H1 (cell line): ENCODE measurements at regions not wholly inside any gene's neighbourhood (a gene's known extent, or its start where the extent isn't known, plus 50 kb on each side); places are given as distances from the start of the nearest gene placed in this dataset.

Experiments used
- CTCF ChIA-PET: fragments of 300-600 bp; sonication (Branson Sonifier 250); formaldehyde crosslinking; loops from one replicate; lab custom pipeline; 2021; ENCODE audit not compliant: partially characterized antibody; lab: Charles Lee
- POLR2A ChIA-PET: fragments of 300-600 bp; sonication (Branson Sonifier 250); formaldehyde crosslinking; loops from one replicate; lab custom pipeline; 2021; ENCODE audit warnings: inconsistent platforms; ENCODE audit not compliant: partially characterized antibody; lab: Charles Lee
- DNase-seq, 2 experiments: peaks; one replicate each; pipeline versions ENCODE4 v3.0.0 to v3.0.0-alpha.2; 2010 to 2022; ENCODE audit warnings: low spot score in 2 of 2, low read depth in 1 of 2, mixed read lengths in 1 of 2
- FAIRE-seq: peaks from 2 replicates; lab custom pipeline; 2011; peaks lifted over from hg19 to GRCh38; lab: Jason Lieb, UNC
- H2AFZ ChIP-seq: 2 replicates; pipeline ENCODE4 v1.8.1; 2012; ENCODE audit warnings: low read length, inconsistent platforms
- H2AK5ac ChIP-seq: 2 replicates; pipeline ENCODE4 v1.6.1; 2013; ENCODE audit warnings: low read depth, low read length
- H2BK120ac ChIP-seq: replicated peaks from 2 replicates; pipeline ENCODE3; 2013; ENCODE audit warnings: low read depth, low read length, inconsistent platforms
- H2BK12ac ChIP-seq: 2 replicates; pipeline ENCODE4 v1.6.1; 2013; ENCODE audit warnings: low read depth, low read length
- H2BK15ac ChIP-seq: 2 replicates; pipeline ENCODE4 v1.6.1; 2013; ENCODE audit warnings: low read length
- H2BK20ac ChIP-seq: 2 replicates; pipeline ENCODE4 v1.6.1; 2013; ENCODE audit warnings: low read length
- H2BK5ac ChIP-seq: 2 replicates; pipeline ENCODE4 v1.6.1; 2013; ENCODE audit warnings: low read depth, low read length
- H3K14ac ChIP-seq: 2 replicates; pipeline ENCODE4 v1.6.1; 2013; ENCODE audit warnings: inconsistent platforms; ENCODE audit not compliant: insufficient read length
- H3K18ac ChIP-seq: 2 replicates; pipeline ENCODE4 v1.6.1; 2013; ENCODE audit warnings: low read length; ENCODE audit errors: extremely low read depth
- H3K23ac ChIP-seq: 2 replicates; pipeline ENCODE4 v1.6.1; 2013; ENCODE audit warnings: inconsistent platforms; ENCODE audit not compliant: insufficient read length
- H3K23me2 ChIP-seq: 2 replicates; pipeline ENCODE4 v1.6.1; 2013; ENCODE audit warnings: low read depth, low read length
- H3K27ac ChIP-seq: 2 replicates; pipeline ENCODE4 v1.6.1; 2011; ENCODE audit warnings: low read depth, low read length, inconsistent platforms
- H3K27me3 ChIP-seq, 4 experiments: replicated peaks in 1 of 4; 1 replicate in 1 of 4; 2 replicates in 3 of 4; pipeline versions ENCODE4 v1.6.1 to v1.8.1; 2011 to 2013; ENCODE audit warnings: low read length in 3 of 4, mild to moderate bottlenecking in 3 of 4, inconsistent platforms in 2 of 4, mixed read lengths in 2 of 4, moderate library complexity in 1 of 4; ENCODE audit not compliant: control insufficient read depth in 3 of 4, insufficient read depth in 3 of 4; ENCODE audit errors: extremely low read depth in 1 of 4
- H3K36me3 ChIP-seq, 4 experiments: 2 replicates each; pipeline versions ENCODE4 v1.6.1 to v1.8.1; 2011 to 2013; ENCODE audit warnings: mild to moderate bottlenecking in 4 of 4, low read length in 3 of 4, moderate library complexity in 2 of 4, control low read depth in 1 of 4, inconsistent platforms in 1 of 4; ENCODE audit not compliant: insufficient read depth in 4 of 4, control insufficient read depth in 2 of 4
- H3K4ac ChIP-seq: replicated peaks from 2 replicates; pipeline ENCODE3; 2013; ENCODE audit warnings: low read length, low read depth, mixed read lengths, inconsistent platforms; ENCODE audit not compliant: insufficient read length
- H3K4me1 ChIP-seq, 4 experiments: replicated peaks in 1 of 4; 1 replicate in 1 of 4; 2 replicates in 3 of 4; pipeline versions ENCODE4 v1.6.1 to v1.8.1; 2011 to 2013; ENCODE audit warnings: low read length in 3 of 4, inconsistent platforms in 2 of 4, mixed read lengths in 1 of 4; ENCODE audit not compliant: insufficient read depth in 4 of 4, control insufficient read depth in 3 of 4
- H3K4me2 ChIP-seq, 2 experiments: 2 replicates each; pipeline versions ENCODE4 v1.6.1 to v1.8.1; 2011 to 2013; ENCODE audit warnings: low read depth in 2 of 2, low read length in 2 of 2, control low read depth in 1 of 2, inconsistent platforms in 1 of 2, mild to moderate bottlenecking in 1 of 2; ENCODE audit not compliant: insufficient read depth in 1 of 2
- H3K4me3 ChIP-seq, 4 experiments: fragments of 200-600, 300-600 bp in 1 of 4; sonication (generic), shearing (Covaris generic), sonication (Bioruptor Twin) in 1 of 4; 2 replicates each; pipeline versions ENCODE4 v1.5.1 to v1.8.1; 2011 to 2016; ENCODE audit warnings: low read length in 4 of 4, low read depth in 3 of 4, control low read depth in 2 of 4, inconsistent platforms in 2 of 4, mild to moderate bottlenecking in 2 of 4, mixed read lengths in 1 of 4, moderate library complexity in 1 of 4; ENCODE audit not compliant: insufficient read depth in 2 of 4; ENCODE audit errors: extremely low read depth in 1 of 4
- H3K56ac ChIP-seq: replicated peaks from 2 replicates; pipeline ENCODE3; 2013; ENCODE audit warnings: low read depth, mild to moderate bottlenecking, mixed read lengths, low read length, inconsistent platforms; ENCODE audit not compliant: insufficient read length
- H3K79me1 ChIP-seq: 2 replicates; pipeline ENCODE4 v1.6.1; 2013; ENCODE audit warnings: low read depth, low read length, control low read depth
- H3K79me2 ChIP-seq, 2 experiments: 2 replicates each; pipeline versions ENCODE4 v1.6.1 to v1.8.1; 2012 to 2013; ENCODE audit warnings: low read length in 2 of 2, mild to moderate bottlenecking in 2 of 2, inconsistent platforms in 1 of 2; ENCODE audit not compliant: insufficient read depth in 2 of 2, control insufficient read depth in 1 of 2
- H3K9ac ChIP-seq, 4 experiments: replicated peaks in 1 of 4; 1 replicate in 1 of 4; 2 replicates in 3 of 4; pipeline versions ENCODE4 v1.6.1 to v1.8.1; 2011 to 2013; ENCODE audit warnings: low read depth in 3 of 4, low read length in 3 of 4, control low read depth in 2 of 4, mild to moderate bottlenecking in 2 of 4, moderate library complexity in 2 of 4, inconsistent platforms in 1 of 4; ENCODE audit errors: extremely low read depth in 1 of 4
- H3K9me3 ChIP-seq, 2 experiments: 2 replicates each; pipeline versions ENCODE4 v1.6.1 to v1.8.1; 2012 to 2013; ENCODE audit warnings: mild to moderate bottlenecking in 2 of 2, moderate library complexity in 2 of 2, control low read depth in 1 of 2, inconsistent platforms in 1 of 2, low read depth in 1 of 2, low read length in 1 of 2, mixed read lengths in 1 of 2; ENCODE audit not compliant: insufficient read depth in 2 of 2
- H4K20me1 ChIP-seq, 2 experiments: replicated peaks in 1 of 2; 2 replicates each; pipeline versions ENCODE3 to v1.8.1; 2011 to 2013; ENCODE audit warnings: inconsistent platforms in 2 of 2, low read length in 2 of 2, mild to moderate bottlenecking in 1 of 2; ENCODE audit not compliant: insufficient read depth in 2 of 2, control insufficient read depth in 1 of 2
- H4K5ac ChIP-seq: 2 replicates; pipeline ENCODE4 v1.6.1; 2013; ENCODE audit warnings: low read length, low read depth, mixed read lengths, inconsistent platforms; ENCODE audit not compliant: insufficient read length
- H4K8ac ChIP-seq: 2 replicates; pipeline ENCODE4 v1.8.0; 2013; ENCODE audit warnings: mild to moderate bottlenecking, moderate library complexity, low read length, inconsistent platforms; ENCODE audit not compliant: insufficient read depth; ENCODE audit errors: extremely low read depth
- H4K91ac ChIP-seq: replicated peaks from 2 replicates; pipeline ENCODE3; 2013; ENCODE audit warnings: low read length, mixed read lengths, inconsistent platforms; ENCODE audit not compliant: insufficient read length
- CEBPB ChIP-seq: IDR thresholded peaks from 2 replicates; pipeline ENCODE4 v1.6.1; 2012; ENCODE audit warnings: low read depth, low read length
- CREB1 ChIP-seq: IDR thresholded peaks from 2 replicates; pipeline ENCODE4 v1.6.1; 2012; ENCODE audit warnings: inconsistent platforms
- JUN ChIP-seq: IDR thresholded peaks from 2 replicates; pipeline ENCODE4 v1.6.1; 2011; ENCODE audit warnings: low read depth, mild to moderate bottlenecking, improper control_type of control experiment, low read length
- KDM5A ChIP-seq: fragments of 200-600 bp; IDR thresholded peaks from 2 replicates; pipeline ENCODE4 v1.7.1; 2012; ENCODE audit warnings: mild to moderate bottlenecking, low read length, inconsistent platforms, mixed read lengths
- PHF8 ChIP-seq: fragments of 200-600 bp; sonication (generic); conservative IDR thresholded peaks from 2 replicates; pipeline ENCODE4 v1.7.1; 2012; ENCODE audit warnings: low read depth, mild to moderate bottlenecking, inconsistent platforms, low read length, moderate library complexity
- POLR2A ChIP-seq, 2 experiments: IDR thresholded peaks; 1 replicate in 1 of 2; 2 replicates in 1 of 2; pipeline ENCODE4 v1.6.1; 2011; ENCODE audit warnings: low read depth in 2 of 2, low read length in 2 of 2, mild to moderate bottlenecking in 2 of 2; ENCODE audit errors: control extremely low read depth in 1 of 2
- POLR2AphosphoS5 ChIP-seq: IDR thresholded peaks from 2 replicates; pipeline ENCODE4 v1.6.1; 2011; ENCODE audit warnings: low read depth, low read length
- SP2 ChIP-seq: IDR thresholded peaks from 2 replicates; pipeline ENCODE4 v1.6.1; 2012; ENCODE audit warnings: mild to moderate bottlenecking, low read length, inconsistent platforms
- SP4 ChIP-seq: IDR thresholded peaks from 2 replicates; pipeline ENCODE4 v1.6.1; 2012; ENCODE audit warnings: low read length, inconsistent platforms
- TAF1 ChIP-seq: IDR thresholded peaks from 2 replicates; pipeline ENCODE4 v1.6.1; 2011; ENCODE audit warnings: mild to moderate bottlenecking, low read depth, low read length
- WGBS, 2 experiments: shearing (Covaris generic) in 1 of 2; methylation state at CpG; one replicate each; pipeline versions ENCODE4 v1.1.6 to v1.1.7; 2013 to 2015; ENCODE audit warnings: low lambda C conversion rate in 2 of 2, mixed read lengths in 2 of 2, inconsistent platforms in 1 of 2, low coverage in 1 of 2, missing lambda C conversion rate in 1 of 2; ENCODE audit not compliant: insufficient replicate concordance in 2 of 2, insufficient coverage in 1 of 2, insufficient read length in 1 of 2; ENCODE audit errors: extremely low coverage in 1 of 2, missing lambda C conversion rate in 1 of 2; 5-methylcytosine and 5-hydroxymethylcytosine counted together
- TF ChIP-seq, protein P1 (sequence below), 3 experiments: IDR thresholded peaks; 1 replicate in 2 of 3; 2 replicates in 1 of 3; pipeline versions ENCODE4 v1.5.1 to v1.6.1; 2011; ENCODE audit warnings: low read length in 3 of 3, mild to moderate bottlenecking in 3 of 3, inconsistent platforms in 2 of 3, low read depth in 1 of 3, moderate library complexity in 1 of 3; ENCODE audit not compliant: insufficient read depth in 1 of 3; ENCODE audit errors: control extremely low read depth in 1 of 3

DNA sequence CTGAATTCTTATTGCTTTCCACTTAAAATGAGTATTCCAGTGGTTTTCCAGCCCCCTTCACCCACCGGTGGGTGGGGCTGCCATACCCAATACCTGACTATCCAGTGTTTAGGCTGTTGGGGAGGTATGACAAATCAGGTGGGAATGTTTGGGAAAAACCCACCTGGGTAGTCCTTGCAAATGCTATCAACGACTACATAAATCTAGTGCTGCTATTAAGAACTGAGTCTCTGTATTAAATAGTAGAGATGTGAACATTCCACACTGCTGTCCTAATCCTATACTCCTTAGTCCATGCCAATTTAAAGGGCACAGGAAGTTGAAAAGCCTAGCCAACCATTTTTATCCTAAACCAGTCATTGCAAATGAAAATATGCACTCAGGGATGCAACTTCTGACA lies 126.6 kb downstream of the AXIN2 start:
- H2BK5ac ChIP-seq: no peak overlapping the region
- H4K20me1 ChIP-seq: no peaks in the 10 kb centered on the region
- CTCF ChIA-PET: interaction anchor here (0.8 to 2.4 kb wide), 2 partner anchors 8 to 203 kb away, joined by 5 to 9 read pairs; no protein-coding TSS in a partner anchor
- no peak overlapping the region for H3K14ac ChIP-seq
- TF ChIP-seq PHF8 (no peak), POLR2A (IDR thresholded peaks at IDR 0.05; ENCODE audit: control extremely low read depth in 1 of 2, low read depth in 2 of 2, low read length in 2 of 2) (no peak), SP4 (no peak), CREB1 (no peak), CEBPB (no peak), POLR2AphosphoS5 (no peak), SP2 (no peak), KDM5A (no peak), TAF1 (no peak), JUN (no peak)
- TF ChIP-seq, protein P1, sequence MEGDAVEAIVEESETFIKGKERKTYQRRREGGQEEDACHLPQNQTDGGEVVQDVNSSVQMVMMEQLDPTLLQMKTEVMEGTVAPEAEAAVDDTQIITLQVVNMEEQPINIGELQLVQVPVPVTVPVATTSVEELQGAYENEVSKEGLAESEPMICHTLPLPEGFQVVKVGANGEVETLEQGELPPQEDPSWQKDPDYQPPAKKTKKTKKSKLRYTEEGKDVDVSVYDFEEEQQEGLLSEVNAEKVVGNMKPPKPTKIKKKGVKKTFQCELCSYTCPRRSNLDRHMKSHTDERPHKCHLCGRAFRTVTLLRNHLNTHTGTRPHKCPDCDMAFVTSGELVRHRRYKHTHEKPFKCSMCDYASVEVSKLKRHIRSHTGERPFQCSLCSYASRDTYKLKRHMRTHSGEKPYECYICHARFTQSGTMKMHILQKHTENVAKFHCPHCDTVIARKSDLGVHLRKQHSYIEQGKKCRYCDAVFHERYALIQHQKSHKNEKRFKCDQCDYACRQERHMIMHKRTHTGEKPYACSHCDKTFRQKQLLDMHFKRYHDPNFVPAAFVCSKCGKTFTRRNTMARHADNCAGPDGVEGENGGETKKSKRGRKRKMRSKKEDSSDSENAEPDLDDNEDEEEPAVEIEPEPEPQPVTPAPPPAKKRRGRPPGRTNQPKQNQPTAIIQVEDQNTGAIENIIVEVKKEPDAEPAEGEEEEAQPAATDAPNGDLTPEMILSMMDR (IDR thresholded peaks at IDR 0.05; ENCODE audit: control extremely low read depth in 1 of 3, insufficient read depth in 1 of 3, low read depth in 1 of 3, low read length in 3 of 3): no peak
- no peak overlapping the region for H3K4ac ChIP-seq
- H3K36me3 ChIP-seq: no peaks in the 10 kb centered on the region
- peaks cover 6% of the 10 kb centered on the region in 2 experiments; a peak in 2 of 4 replicates for H3K9me3 ChIP-seq
- H3K4me3 ChIP-seq: no peak overlapping the region
- no peak overlapping the region for H2BK15ac ChIP-seq
- H3K27me3 ChIP-seq: no peaks in the 10 kb centered on the region
- DNase-seq (no peak), FAIRE-seq (no peak)
- no peak overlapping the region for H4K5ac ChIP-seq
- no peak overlapping the region for H3K4me2 ChIP-seq
- H3K56ac ChIP-seq: no peak overlapping the region
- H4K8ac ChIP-seq: no peak overlapping the region
- no peak overlapping the region for H2BK12ac ChIP-seq
- H2BK20ac ChIP-seq: no peak overlapping the region
- H3K23me2 ChIP-seq: no peaks in the 10 kb centered on the region
- no peaks in the 10 kb centered on the region; a peak in 1 of 7 replicates for H3K4me1 ChIP-seq
- H3K9ac ChIP-seq: no peak overlapping the region
- H2AFZ ChIP-seq: no peak overlapping the region
- WGBS, 2 experiments: 95% methylated on average over 2 of the region's 2 CpGs; no CpG with 5 or more reads in 1 of the 2 experiments
- no peaks in the 10 kb centered on the region for H3K79me1 ChIP-seq
- no peaks in the 10 kb centered on the region for H3K79me2 ChIP-seq
- no peak overlapping the region for H3K27ac ChIP-seq
- POLR2A ChIA-PET: interaction anchor here (0.7 kb wide), 1 partner anchor 108 kb away, joined by 3 read pairs; no protein-coding TSS in a partner anchor
- H3K23ac ChIP-seq: no peak overlapping the region
- no peak overlapping the region for H2AK5ac ChIP-seq
- no peak overlapping the region for H4K91ac ChIP-seq
- H3K18ac ChIP-seq: no peak overlapping the region
- H2BK120ac ChIP-seq: no peak overlapping the region
